GM18505 (cell line): ENCODE measurements at regions not wholly inside any gene's neighbourhood (a gene's known extent, or its start where the extent isn't known, plus 50 kb on each side); places are given as distances from the start of the nearest gene placed in this dataset.

Source experiments
- ATAC-seq: cut with Tn5 transposase; IDR thresholded peaks from one replicate; pipeline ENCODE4 v1.9.1; 2021; ENCODE audit not compliant: unreplicated experiment
- POLR2A ChIP-seq: IDR thresholded peaks from 4 replicates; pipeline ENCODE4 v1.6.1; 2011; ENCODE audit warnings: borderline replicate concordance; ENCODE audit not compliant: insufficient read depth, insufficient read length; ENCODE audit errors: extremely low read depth

DNA sequence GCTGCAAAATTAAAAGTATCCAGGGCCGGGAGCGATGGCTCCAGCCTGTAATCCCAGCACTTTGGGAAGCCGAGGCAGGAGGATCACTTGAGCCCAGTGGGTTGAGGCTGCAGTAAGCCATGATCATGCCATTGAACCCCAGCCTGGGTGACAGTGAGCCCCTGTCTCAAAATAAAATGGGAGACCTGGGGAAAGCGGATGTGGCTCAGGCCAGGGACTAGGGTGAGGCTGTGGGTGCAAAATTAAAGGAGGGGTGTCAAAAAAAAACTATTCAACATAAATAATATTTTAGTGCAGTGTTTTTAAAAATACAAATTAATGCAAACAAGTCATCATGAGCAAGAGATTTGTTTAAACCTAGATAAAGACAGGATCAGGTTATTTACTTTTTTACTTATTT lies 100.1 kb upstream of the SLC45A1 start:
- ATAC-seq, result no peak
- no peak for TF ChIP-seq POLR2A

- TF ChIP-seq POLR2A, result no peak
- no peak for ATAC-seq
These were observed 100.8 kb upstream of the SLC45A1 start for GRCh38 chr1:8217011-8217711.

DNA sequence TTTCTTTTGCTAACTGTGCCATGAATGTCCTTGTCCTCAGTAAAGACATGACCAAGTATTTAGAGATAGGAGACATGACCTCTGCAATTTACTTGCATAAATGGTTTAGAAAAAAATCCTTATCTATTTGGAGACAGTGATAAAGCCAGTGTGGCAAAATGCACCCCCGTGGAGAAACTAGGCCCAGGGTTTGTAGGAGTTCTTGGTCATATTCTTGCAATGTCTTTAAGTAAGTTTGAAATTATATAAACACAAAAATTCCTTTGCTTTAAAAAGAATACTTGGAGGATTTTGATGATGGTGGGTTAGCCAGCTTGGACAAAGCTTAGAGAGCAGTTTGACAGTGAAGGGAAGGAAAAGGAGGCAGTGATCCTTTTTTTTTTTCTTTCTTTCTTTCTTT lies 101.9 kb upstream of the SLC45A1 start:
- no peak for TF ChIP-seq POLR2A
- ATAC-seq, result no peak

GRCh38 chr1:8214501-8215173 lies 103.3 kb upstream of the SLC45A1 start:
- no peak for TF ChIP-seq POLR2A

DNA sequence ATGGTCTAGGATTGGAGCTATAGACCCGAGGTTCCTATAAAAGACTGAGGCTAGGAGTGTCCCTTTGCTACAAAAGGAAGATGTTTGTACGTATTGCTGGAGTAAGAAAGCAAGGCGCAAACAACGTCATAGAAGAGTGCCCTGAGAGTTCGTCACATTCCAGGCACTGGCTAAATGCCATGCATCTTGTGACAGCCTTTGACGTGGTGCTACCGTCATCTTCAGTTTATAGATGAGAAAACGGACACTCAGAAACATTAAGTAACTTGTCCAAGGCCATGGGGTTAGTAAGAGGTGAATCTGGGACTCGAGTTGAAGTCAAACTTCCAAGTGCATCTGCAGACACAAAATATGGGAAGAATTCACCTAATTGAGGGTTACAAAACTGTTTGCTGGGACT lies 104.2 kb upstream of the SLC45A1 start:
- no peak for TF ChIP-seq POLR2A
- no peak for ATAC-seq

More at GRCh38 chr1:8214501-8215173, 103.3 kb upstream of the SLC45A1 start:
- ATAC-seq, result no peak

GRCh38 chr1:8213136-8213535 lies 104.8 kb upstream of the SLC45A1 start:
- ATAC-seq, result no peak
- TF ChIP-seq POLR2A, result no peak

DNA sequence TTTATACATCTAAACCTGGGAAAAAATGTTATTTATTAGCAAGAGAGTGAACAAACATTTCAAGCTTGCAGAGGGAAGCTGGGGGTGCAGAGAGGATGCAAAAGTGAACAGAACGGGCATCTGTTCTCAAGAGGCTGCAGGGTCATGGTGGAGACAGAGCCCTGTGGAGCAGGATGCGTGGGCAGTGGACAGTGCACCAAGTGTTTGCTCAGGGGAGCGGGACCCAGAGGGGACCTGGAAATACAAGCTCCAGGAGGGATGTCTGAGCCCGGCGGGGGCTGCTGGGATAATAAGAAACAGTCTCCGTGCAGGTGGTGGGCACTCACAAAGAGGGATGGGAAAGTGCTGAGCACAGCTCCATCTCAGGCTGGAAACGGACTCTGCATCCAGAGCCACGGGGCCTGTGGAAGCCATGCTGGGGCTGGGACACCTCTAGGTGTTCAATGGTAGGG lies 105.3 kb upstream of the SLC45A1 start:
- no peak for TF ChIP-seq POLR2A
- ATAC-seq, result no peak

DNA sequence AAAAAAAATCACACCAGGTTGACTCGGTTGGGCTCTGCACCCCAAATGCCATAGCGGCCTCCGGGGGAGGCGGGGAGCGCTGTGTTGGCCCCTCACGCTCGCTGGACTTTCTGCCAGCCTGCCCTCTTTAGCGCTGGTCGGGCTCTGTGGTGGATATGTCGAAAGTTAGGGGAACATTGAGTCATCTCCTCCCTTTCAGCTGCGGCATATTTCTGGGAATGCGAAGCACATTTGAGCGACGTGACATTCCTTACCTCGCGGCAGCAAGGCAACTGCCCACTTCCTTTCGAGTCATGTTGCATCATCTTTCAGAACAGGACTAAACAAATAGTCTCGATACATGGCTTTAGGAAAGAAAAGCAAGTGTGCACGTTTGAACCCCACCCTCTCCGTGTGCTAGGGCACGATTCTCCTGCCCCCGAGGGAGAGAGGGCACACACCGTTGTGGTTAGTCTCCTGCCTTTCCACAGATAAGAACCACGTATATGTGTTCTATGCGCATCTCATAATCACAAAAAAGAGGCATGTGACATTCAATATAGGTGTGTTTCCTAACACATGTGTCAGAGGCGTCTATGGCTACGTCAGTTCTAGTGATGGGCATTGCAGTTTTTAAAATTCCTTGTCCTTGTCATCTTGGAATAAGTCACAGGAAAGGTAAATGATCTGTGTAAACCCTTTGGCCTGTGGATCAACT lies 105.9 kb upstream of the SLC45A1 start:
- ATAC-seq, result no peak
- no peak for TF ChIP-seq POLR2A

- ATAC-seq, result no peak
These were observed 106.5 kb upstream of the SLC45A1 start for GRCh38 chr1:8211251-8211882.

DNA sequence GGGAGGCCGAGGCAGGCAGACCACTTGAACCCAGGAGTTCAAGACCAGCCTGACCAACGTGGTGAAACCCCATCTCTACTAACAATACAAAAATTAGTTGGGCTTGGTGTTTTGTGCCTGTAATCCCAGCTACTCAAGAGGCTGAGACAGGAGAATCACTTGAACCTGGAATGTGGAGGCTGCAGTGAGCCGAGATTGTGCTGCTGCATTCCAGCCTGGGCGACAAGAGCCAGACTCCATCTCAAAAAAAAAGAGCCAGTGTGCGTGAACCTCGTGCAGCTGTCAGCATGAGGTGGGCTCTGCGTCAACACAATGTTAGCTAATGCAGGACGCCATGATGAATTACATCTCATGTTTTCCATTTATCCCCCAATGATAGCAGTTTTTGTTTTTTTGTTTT lies 110.7 kb upstream of the SLC45A1 start:
- ATAC-seq, result no peak
- no peak for TF ChIP-seq POLR2A

More at GRCh38 chr1:8211251-8211882, 106.5 kb upstream of the SLC45A1 start:
- TF ChIP-seq POLR2A, result no peak

GRCh38 chr1:8206391-8206790 lies 111.5 kb upstream of the SLC45A1 start:
- no peak for ATAC-seq
- no peak for TF ChIP-seq POLR2A

DNA sequence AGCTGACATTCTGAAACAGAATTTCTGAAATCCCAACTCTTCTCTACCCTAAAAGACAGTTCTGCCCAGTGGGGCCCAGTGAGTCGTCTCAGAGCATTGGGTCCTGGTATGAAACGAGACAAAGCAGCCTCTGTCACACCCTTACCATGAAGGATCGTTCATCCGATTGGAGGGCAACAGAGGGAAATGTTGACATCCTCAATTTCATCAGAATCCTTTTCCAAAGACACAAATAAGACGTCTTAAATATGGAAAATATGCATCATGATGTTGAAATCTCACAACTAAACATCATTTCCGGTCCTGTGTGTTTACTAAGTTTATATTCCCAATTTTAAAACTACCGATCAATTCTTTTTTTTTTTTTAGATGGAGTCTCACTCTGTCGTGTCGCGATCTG lies 112.1 kb upstream of the SLC45A1 start:
- no peak for ATAC-seq

GRCh38 chr1:8204826-8205225 lies 113.1 kb upstream of the SLC45A1 start:
- no peak for ATAC-seq
- TF ChIP-seq POLR2A, result no peak

More for the DNA sequence above, 112.1 kb upstream of the SLC45A1 start:
- no peak for TF ChIP-seq POLR2A

DNA sequence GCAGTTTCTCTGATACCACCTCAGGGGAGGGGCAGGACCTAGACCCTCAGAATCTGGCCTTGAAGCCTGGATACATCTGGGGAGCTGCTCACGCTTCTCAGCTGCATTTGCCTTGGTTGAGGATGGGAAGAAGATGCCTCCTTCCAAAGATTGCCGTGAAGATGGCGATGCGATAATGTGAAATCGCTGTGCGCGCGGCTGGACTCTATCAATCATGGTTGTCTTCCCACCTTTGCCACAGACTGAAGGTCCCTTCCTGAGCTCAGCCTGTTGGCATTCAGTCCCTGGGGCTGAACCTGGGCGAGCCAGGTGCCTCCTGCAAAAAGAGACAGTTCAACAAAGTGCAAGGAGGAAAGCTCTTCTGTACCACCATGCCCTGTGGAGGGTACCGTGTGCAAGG lies 114.4 kb upstream of the SLC45A1 start:
- TF ChIP-seq POLR2A, result no peak
- ATAC-seq, result no peak

DNA sequence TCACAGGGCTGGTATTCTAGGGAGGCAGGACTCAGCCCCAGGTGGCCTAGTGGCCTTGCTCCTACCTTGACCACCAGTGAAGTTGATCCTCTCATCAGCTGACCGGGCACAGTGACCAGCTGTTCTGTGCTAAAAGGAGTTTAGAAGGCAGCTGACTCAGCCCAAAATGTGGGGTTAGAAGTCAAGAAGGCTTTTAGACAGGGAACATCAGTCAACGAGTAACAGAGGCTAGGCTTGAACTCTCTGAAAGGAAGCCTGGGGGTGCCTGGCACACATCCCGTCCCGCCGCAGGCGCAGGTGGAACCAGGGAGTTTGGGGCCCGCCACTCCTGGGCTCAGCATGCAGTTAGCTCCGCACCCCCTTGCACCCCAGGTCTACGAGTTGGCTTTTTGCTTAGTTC lies 114.9 kb upstream of the SLC45A1 start:
- TF ChIP-seq POLR2A, result no peak
- no peak for ATAC-seq
